ENCODE measurements at regions not wholly inside any gene's neighbourhood (a gene's known extent, or its start where the extent isn't known, plus 50 kb on each side); places are given as distances from the start of the nearest gene placed in this dataset.

DNA sequence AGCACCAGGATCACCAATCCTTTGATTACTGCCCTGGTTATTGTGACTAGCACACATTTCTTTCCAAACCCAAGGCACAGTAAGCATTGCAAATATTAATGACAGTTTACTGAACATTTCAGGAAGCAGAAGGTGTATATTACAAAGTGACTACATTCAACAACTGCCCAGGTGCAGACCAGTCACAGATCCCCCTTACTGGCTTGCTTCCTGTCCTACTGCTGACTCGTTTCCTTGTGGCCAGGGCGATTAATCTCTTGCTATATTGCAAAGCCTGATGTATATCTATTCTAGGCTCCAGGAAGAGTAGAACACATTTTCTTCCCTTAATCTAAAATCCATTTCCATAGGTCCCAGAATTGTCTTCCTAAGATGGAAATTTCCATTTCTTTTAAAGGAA is 77.2 kb upstream of the EPHA7 start:
- no peak for DNase-seq

- DNase-seq: no peak
Measured at GRCh38 chr6:93494057-93494456, 74.7 kb upstream of the EPHA7 start.

- no peak for DNase-seq
Measured at GRCh38 chr6:93474733-93475179, 55.4 kb upstream of the EPHA7 start.

GRCh38 chr6:93471281-93471680 is 51.9 kb upstream of the EPHA7 start:
- no peak for DNase-seq

All from SHP77 treated with DMSO at 0.1 percent for 48 hours (cell line).